Glutamatergic neuron (in vitro differentiated cells): ENCODE measurements at regions not wholly inside any gene's neighbourhood (a gene's known extent, or its start where the extent isn't known, plus 50 kb on each side); places are given as distances from the start of the nearest gene placed in this dataset.

Source experiments
- DNase-seq: peaks from one replicate; pipeline ENCODE4 v3.0.0; 2022
- H3K27ac Mint-ChIP-seq: one replicate; pipeline ENCODE4 v1.8.0; 2020; ENCODE audit warnings: mild to moderate bottlenecking, mixed read lengths, inconsistent platforms; ENCODE audit not compliant: unreplicated experiment
- H3K27me3 Mint-ChIP-seq: one replicate; pipeline ENCODE4 v1.8.0; 2020; ENCODE audit warnings: mild to moderate bottlenecking, moderate library complexity, mixed read lengths, inconsistent platforms; ENCODE audit not compliant: unreplicated experiment
- H3K36me3 Mint-ChIP-seq: one replicate; pipeline ENCODE4 v1.8.0; 2020; ENCODE audit warnings: mild to moderate bottlenecking, mixed read lengths, inconsistent platforms; ENCODE audit not compliant: unreplicated experiment
- H3K4me1 Mint-ChIP-seq: one replicate; pipeline ENCODE4 v1.8.0; 2020; ENCODE audit warnings: mild to moderate bottlenecking, low read depth, mixed read lengths, inconsistent platforms; ENCODE audit not compliant: unreplicated experiment
- H3K4me3 Mint-ChIP-seq: one replicate; pipeline ENCODE4 v1.8.0; 2020; ENCODE audit warnings: mild to moderate bottlenecking, mixed read lengths, inconsistent platforms; ENCODE audit not compliant: unreplicated experiment
- H3K9me3 Mint-ChIP-seq: one replicate; pipeline ENCODE4 v1.8.0; 2020; ENCODE audit warnings: mild to moderate bottlenecking, moderate library complexity, mixed read lengths, inconsistent platforms; ENCODE audit not compliant: unreplicated experiment
- CTCF ChIP-seq: fragments of 200-600 bp; sonication (generic); IDR thresholded peaks from one replicate; pipeline ENCODE4 v1.5.0; 2021; ENCODE audit not compliant: partially characterized antibody, unreplicated experiment

- H3K4me1 Mint-ChIP-seq, result peaks cover 55% of the 10 kb centered on the region
- H3K27ac Mint-ChIP-seq, result no peak overlapping the region
- peaks cover 4% of the 10 kb centered on the region for H3K9me3 Mint-ChIP-seq
- no peaks in the 10 kb centered on the region for H3K36me3 Mint-ChIP-seq
- peaks cover 7% of the 10 kb centered on the region for H3K27me3 Mint-ChIP-seq
- H3K4me3 Mint-ChIP-seq, result no peak overlapping the region
- no peak for TF ChIP-seq CTCF
- DNase-seq, result no peak
Measured at GRCh38 chr10:121306159-121306673, 292.0 kb downstream of the FGFR2 start.

GRCh38 chr10:121307411-121307980, 290.7 kb downstream of the FGFR2 start:
- no peak for TF ChIP-seq CTCF
- H3K4me1 Mint-ChIP-seq, result peaks cover 51% of the 10 kb centered on the region
- H3K4me3 Mint-ChIP-seq, result no peak overlapping the region
- H3K9me3 Mint-ChIP-seq, result peaks cover 4% of the 10 kb centered on the region
- no peak for DNase-seq
- no peak overlapping the region for H3K27ac Mint-ChIP-seq
- H3K36me3 Mint-ChIP-seq, result no peaks in the 10 kb centered on the region
- peaks cover 7% of the 10 kb centered on the region for H3K27me3 Mint-ChIP-seq

- DNase-seq, result no peak
- Mint-ChIP-seq H3K27ac (no peak overlapping the region), H3K4me1 (peaks cover 46% of the 10 kb centered on the region), H3K9me3 (peaks cover 4% of the 10 kb centered on the region), H3K36me3 (no peaks in the 10 kb centered on the region), H3K27me3 (peaks cover 7% of the 10 kb centered on the region), H3K4me3 (no peak overlapping the region)
- no peak for TF ChIP-seq CTCF
Measured at GRCh38 chr10:121308020-121308419, 290.2 kb downstream of the FGFR2 start.

- no peak for DNase-seq
- Mint-ChIP-seq H3K36me3 (no peaks in the 10 kb centered on the region), H3K4me1 (peaks cover 35% of the 10 kb centered on the region)
Measured at GRCh38 chr10:121309164-121309563, 289.1 kb downstream of the FGFR2 start.

More at GRCh38 chr10:121309164-121309563, 289.1 kb downstream of the FGFR2 start:
- Mint-ChIP-seq H3K27me3 (peaks cover 3% of the 10 kb centered on the region), H3K4me3 (peak overlapping the region; percentile 5), H3K9me3 (peaks cover 4% of the 10 kb centered on the region), H3K27ac (no peak overlapping the region)
- TF ChIP-seq CTCF, result no peak
